ENCODE measurements at regions not wholly inside any gene's neighbourhood (a gene's known extent, or its start where the extent isn't known, plus 50 kb on each side); places are given as distances from the start of the nearest gene placed in this dataset.

- Histone ChIP-seq H3K4me3 (ENCODE audit: insufficient read length, low read depth) (no peak overlapping the region), H3K36me3 (ENCODE audit: insufficient read depth, insufficient read length, low read length) (no peaks in the 10 kb centered on the region), H3K9me3 (ENCODE audit: insufficient read depth, low read length) (no peaks in the 10 kb centered on the region), H3K9ac (ENCODE audit: insufficient read length, low read depth) (no peak overlapping the region), H3K27me3 (ENCODE audit: insufficient read depth, insufficient read length) (no peaks in the 10 kb centered on the region), H3K4me1 (ENCODE audit: insufficient read depth, insufficient read length) (no peaks in the 10 kb centered on the region)
- DNase-seq (ENCODE audit: low read depth, low spot score): no peak
- TF ChIP-seq ZNF274 (IDR thresholded peaks at IDR 0.05; ENCODE audit: low read depth, low read length) (no peak), YY1 (IDR thresholded peaks at IDR 0.05; ENCODE audit: insufficient read depth, insufficient read length) (no peak), SUZ12 (IDR thresholded peaks at IDR 0.05; ENCODE audit: extremely low read depth, insufficient read depth, insufficient read length) (no peak)
Observed at GRCh38 chr2:59008950-59009349, 767.8 kb upstream of the FANCL start.

- no peaks in the 10 kb centered on the region for H3K36me3 ChIP-seq (ENCODE audit: insufficient read depth, insufficient read length, low read length)
- no peak for DNase-seq (ENCODE audit: low read depth, low spot score)
- no peaks in the 10 kb centered on the region for H3K27me3 ChIP-seq (ENCODE audit: insufficient read depth, insufficient read length)
- no peak overlapping the region for H3K9ac ChIP-seq (ENCODE audit: insufficient read length, low read depth)
- TF ChIP-seq ZNF274 (IDR thresholded peaks at IDR 0.05; ENCODE audit: low read depth, low read length) (no peak), YY1 (IDR thresholded peaks at IDR 0.05; ENCODE audit: insufficient read depth, insufficient read length) (no peak), SUZ12 (IDR thresholded peaks at IDR 0.05; ENCODE audit: extremely low read depth, insufficient read depth, insufficient read length) (no peak)
- H3K4me1 ChIP-seq (ENCODE audit: insufficient read depth, insufficient read length): no peaks in the 10 kb centered on the region
- no peaks in the 10 kb centered on the region for H3K9me3 ChIP-seq (ENCODE audit: insufficient read depth, low read length)
- no peak overlapping the region for H3K4me3 ChIP-seq (ENCODE audit: insufficient read length, low read depth)
Observed at GRCh38 chr2:59005836-59006615, 764.9 kb upstream of the FANCL start.

GRCh38 chr2:59004621-59005020, 763.5 kb upstream of the FANCL start:
- Histone ChIP-seq H3K27me3 (ENCODE audit: insufficient read depth, insufficient read length) (no peaks in the 10 kb centered on the region), H3K4me3 (ENCODE audit: insufficient read length, low read depth) (no peak overlapping the region), H3K9me3 (ENCODE audit: insufficient read depth, low read length) (no peaks in the 10 kb centered on the region), H3K36me3 (ENCODE audit: insufficient read depth, insufficient read length, low read length) (no peaks in the 10 kb centered on the region), H3K9ac (ENCODE audit: insufficient read length, low read depth) (no peak overlapping the region), H3K4me1 (ENCODE audit: insufficient read depth, insufficient read length) (no peaks in the 10 kb centered on the region)
- TF ChIP-seq SUZ12 (IDR thresholded peaks at IDR 0.05; ENCODE audit: extremely low read depth, insufficient read depth, insufficient read length): no peak
- no peak for TF ChIP-seq ZNF274 (IDR thresholded peaks at IDR 0.05; ENCODE audit: low read depth, low read length)
- TF ChIP-seq YY1 (IDR thresholded peaks at IDR 0.05; ENCODE audit: insufficient read depth, insufficient read length): no peak
- no peak for DNase-seq (ENCODE audit: low read depth, low spot score)

- DNase-seq (ENCODE audit: low read depth, low spot score): no peak
- H3K4me1 ChIP-seq (ENCODE audit: insufficient read depth, insufficient read length): no peaks in the 10 kb centered on the region
- H3K9ac ChIP-seq (ENCODE audit: insufficient read length, low read depth): no peak overlapping the region
- no peak for TF ChIP-seq ZNF274 (IDR thresholded peaks at IDR 0.05; ENCODE audit: low read depth, low read length)
- TF ChIP-seq YY1 (IDR thresholded peaks at IDR 0.05; ENCODE audit: insufficient read depth, insufficient read length): no peak
- TF ChIP-seq SUZ12 (IDR thresholded peaks at IDR 0.05; ENCODE audit: extremely low read depth, insufficient read depth, insufficient read length): no peak
- H3K9me3 ChIP-seq (ENCODE audit: insufficient read depth, low read length): no peaks in the 10 kb centered on the region
- no peak overlapping the region for H3K4me3 ChIP-seq (ENCODE audit: insufficient read length, low read depth)
- no peaks in the 10 kb centered on the region for H3K27me3 ChIP-seq (ENCODE audit: insufficient read depth, insufficient read length)
- no peaks in the 10 kb centered on the region for H3K36me3 ChIP-seq (ENCODE audit: insufficient read depth, insufficient read length, low read length)
Observed at GRCh38 chr2:59000796-59001195, 759.7 kb upstream of the FANCL start.

- H3K27me3 ChIP-seq (ENCODE audit: insufficient read depth, insufficient read length): no peaks in the 10 kb centered on the region
- TF ChIP-seq SUZ12 (IDR thresholded peaks at IDR 0.05; ENCODE audit: extremely low read depth, insufficient read depth, insufficient read length): no peak
- TF ChIP-seq ZNF274 (IDR thresholded peaks at IDR 0.05; ENCODE audit: low read depth, low read length): no peak
- DNase-seq (ENCODE audit: low read depth, low spot score): no peak
- no peaks in the 10 kb centered on the region for H3K4me1 ChIP-seq (ENCODE audit: insufficient read depth, insufficient read length)
- H3K9ac ChIP-seq (ENCODE audit: insufficient read length, low read depth): no peak overlapping the region
- H3K4me3 ChIP-seq (ENCODE audit: insufficient read length, low read depth): no peak overlapping the region
- H3K9me3 ChIP-seq (ENCODE audit: insufficient read depth, low read length): no peaks in the 10 kb centered on the region
- no peaks in the 10 kb centered on the region for H3K36me3 ChIP-seq (ENCODE audit: insufficient read depth, insufficient read length, low read length)
Observed at GRCh38 chr2:58992062-58992706, 751.1 kb upstream of the FANCL start.

- H3K27me3 ChIP-seq (ENCODE audit: insufficient read depth, insufficient read length): no peaks in the 10 kb centered on the region
- no peak overlapping the region for H3K4me3 ChIP-seq (ENCODE audit: insufficient read length, low read depth)
- no peak for DNase-seq (ENCODE audit: low read depth, low spot score)
- H3K4me1 ChIP-seq (ENCODE audit: insufficient read depth, insufficient read length): no peaks in the 10 kb centered on the region
- TF ChIP-seq ZNF274 (IDR thresholded peaks at IDR 0.05; ENCODE audit: low read depth, low read length) (no peak), SUZ12 (IDR thresholded peaks at IDR 0.05; ENCODE audit: extremely low read depth, insufficient read depth, insufficient read length) (no peak), YY1 (IDR thresholded peaks at IDR 0.05; ENCODE audit: insufficient read depth, insufficient read length) (no peak)
- no peak overlapping the region for H3K9ac ChIP-seq (ENCODE audit: insufficient read length, low read depth)
- no peaks in the 10 kb centered on the region for H3K36me3 ChIP-seq (ENCODE audit: insufficient read depth, insufficient read length, low read length)
- no peaks in the 10 kb centered on the region for H3K9me3 ChIP-seq (ENCODE audit: insufficient read depth, low read length)
Observed at GRCh38 chr2:58991357-58991756, 750.2 kb upstream of the FANCL start.

- no peaks in the 10 kb centered on the region for H3K4me1 ChIP-seq (ENCODE audit: insufficient read depth, insufficient read length)
- no peak for TF ChIP-seq YY1 (IDR thresholded peaks at IDR 0.05; ENCODE audit: insufficient read depth, insufficient read length)
- TF ChIP-seq ZNF274 (IDR thresholded peaks at IDR 0.05; ENCODE audit: low read depth, low read length): no peak
- TF ChIP-seq SUZ12 (IDR thresholded peaks at IDR 0.05; ENCODE audit: extremely low read depth, insufficient read depth, insufficient read length): no peak
- H3K27me3 ChIP-seq (ENCODE audit: insufficient read depth, insufficient read length): no peaks in the 10 kb centered on the region
- H3K9me3 ChIP-seq (ENCODE audit: insufficient read depth, low read length): no peaks in the 10 kb centered on the region
- no peak overlapping the region for H3K4me3 ChIP-seq (ENCODE audit: insufficient read length, low read depth)
- no peaks in the 10 kb centered on the region for H3K36me3 ChIP-seq (ENCODE audit: insufficient read depth, insufficient read length, low read length)
- H3K9ac ChIP-seq (ENCODE audit: insufficient read length, low read depth): no peak overlapping the region
- no peak for DNase-seq (ENCODE audit: low read depth, low spot score)
Observed at GRCh38 chr2:58985541-58985940, 744.4 kb upstream of the FANCL start.
